Right lobe of liver (tissue), 4 donors: ENCODE measurements at regions not wholly inside any gene's neighbourhood (a gene's known extent, or its start where the extent isn't known, plus 50 kb on each side); places are given as distances from the start of the nearest gene placed in this dataset.

Source experiments
- CTCF ChIP-seq, 4 donors: fragments of 200-600 bp in 3 of 4; fragments of 450-650 bp in 1 of 4; IDR thresholded peaks; one replicate each; pipeline versions ENCODE4 v1.5.1 to v1.8.0; 2016 to 2022; ENCODE audit warnings: antibody characterized with exemption in 4 of 4, mild to moderate bottlenecking in 2 of 4
- POLR2A ChIP-seq: fragments of 450-650 bp; IDR thresholded peaks from one replicate; pipeline ENCODE4 v1.6.1; 2017; ENCODE audit warnings: antibody characterized with exemption, mild to moderate bottlenecking
- donor health status: DM: no; HTN: no; CAD: no.
- donor health status: DM: no; HTN: no; CAD: no.
- donor health status: DM: no; HTN: yes; CAD: no.

GRCh38 chr13:44688652-44689051 lies 112.5 kb upstream of the TSC22D1 start:
- TF ChIP-seq CTCF (IDR thresholded peaks at IDR 0.05) (no peak), POLR2A (no peak)
